ENCODE measurements at regions not wholly inside any gene's neighbourhood (a gene's known extent, or its start where the extent isn't known, plus 50 kb on each side); places are given as distances from the start of the nearest gene placed in this dataset.

GRCh38 chr2:150620855-150621254 is 133.4 kb upstream of the RND3 start:
- no peaks in the 10 kb centered on the region for H3K4me1 ChIP-seq
- no peak for TF ChIP-seq CTCF (IDR thresholded peaks at IDR 0.05)
- no peaks in the 10 kb centered on the region for H3K9me3 ChIP-seq (ENCODE audit: control insufficient read depth, low read length)
- no peaks in the 10 kb centered on the region for H3K36me3 ChIP-seq (ENCODE audit: control insufficient read depth, insufficient read depth, low read length)
- no peak overlapping the region for H2AFZ ChIP-seq
- no peak overlapping the region for H3K9ac ChIP-seq
- no peak overlapping the region for H3K27ac ChIP-seq
- H3K27me3 ChIP-seq (ENCODE audit: control insufficient read depth, insufficient read depth, low read length) = no peaks in the 10 kb centered on the region
- no peak overlapping the region for H3K4me2 ChIP-seq (ENCODE audit: low read length)
- H3K79me2 ChIP-seq = no peaks in the 10 kb centered on the region
- H3K4me3 ChIP-seq (ENCODE audit: low read depth, low read length) = no peak overlapping the region

- H3K27ac ChIP-seq = no peak overlapping the region
- no peak for TF ChIP-seq CTCF (IDR thresholded peaks at IDR 0.05)
- no peaks in the 10 kb centered on the region for H3K9me3 ChIP-seq (ENCODE audit: control insufficient read depth, low read length)
- no peak overlapping the region for H3K4me2 ChIP-seq (ENCODE audit: low read length)
- H2AFZ ChIP-seq = no peak overlapping the region
- no peaks in the 10 kb centered on the region for H3K4me1 ChIP-seq
- H3K27me3 ChIP-seq (ENCODE audit: control insufficient read depth, insufficient read depth, low read length) = no peaks in the 10 kb centered on the region
- H3K36me3 ChIP-seq (ENCODE audit: control insufficient read depth, insufficient read depth, low read length) = no peaks in the 10 kb centered on the region
- no peaks in the 10 kb centered on the region for H3K79me2 ChIP-seq
- H3K4me3 ChIP-seq (ENCODE audit: low read depth, low read length) = no peak overlapping the region
- no peak overlapping the region for H3K9ac ChIP-seq
These were observed 132.9 kb upstream of the RND3 start for GRCh38 chr2:150620416-150620815.

- H2AFZ ChIP-seq = no peak overlapping the region
- H3K27ac ChIP-seq = no peak overlapping the region
- no peaks in the 10 kb centered on the region for H3K27me3 ChIP-seq (ENCODE audit: control insufficient read depth, insufficient read depth, low read length)
- no peaks in the 10 kb centered on the region for H3K36me3 ChIP-seq (ENCODE audit: control insufficient read depth, insufficient read depth, low read length)
- no peaks in the 10 kb centered on the region for H3K4me1 ChIP-seq
- H3K9ac ChIP-seq = no peak overlapping the region
- TF ChIP-seq CTCF (IDR thresholded peaks at IDR 0.05) = no peak
- H3K4me3 ChIP-seq (ENCODE audit: low read depth, low read length) = no peak overlapping the region
- no peak overlapping the region for H3K4me2 ChIP-seq (ENCODE audit: low read length)
- H3K9me3 ChIP-seq (ENCODE audit: control insufficient read depth, low read length) = no peaks in the 10 kb centered on the region
- H3K79me2 ChIP-seq = no peaks in the 10 kb centered on the region
These were observed 132.3 kb upstream of the RND3 start for GRCh38 chr2:150619607-150620330.

- Histone ChIP-seq H3K79me2 (no peaks in the 10 kb centered on the region), H3K27ac (no peak overlapping the region), H3K9ac (no peak overlapping the region), H3K27me3 (ENCODE audit: control insufficient read depth, insufficient read depth, low read length) (no peaks in the 10 kb centered on the region), H3K36me3 (ENCODE audit: control insufficient read depth, insufficient read depth, low read length) (no peaks in the 10 kb centered on the region), H3K4me3 (ENCODE audit: low read depth, low read length) (no peak overlapping the region), H3K4me1 (no peaks in the 10 kb centered on the region), H2AFZ (no peak overlapping the region), H3K9me3 (ENCODE audit: control insufficient read depth, low read length) (no peaks in the 10 kb centered on the region), H3K4me2 (ENCODE audit: low read length) (no peak overlapping the region)
- no peak for TF ChIP-seq CTCF (IDR thresholded peaks at IDR 0.05)
These were observed 130.9 kb upstream of the RND3 start for GRCh38 chr2:150618245-150618895.
